HG03378 (cell line): ENCODE measurements at regions not wholly inside any gene's neighbourhood (a gene's known extent, or its start where the extent isn't known, plus 50 kb on each side); places are given as distances from the start of the nearest gene placed in this dataset.
"Not testable (repeated sequence)": the region's sequence is repeated elsewhere in the genome, so short reads cannot be mapped to it uniquely, and the experiment has no call there.

Source experiments
- ATAC-seq: cut with Tn5 transposase; IDR thresholded peaks from one replicate; pipeline ENCODE4 v1.9.1; 2021; ENCODE audit warnings: mild to moderate bottlenecking, moderate library complexity; ENCODE audit not compliant: unreplicated experiment

DNA sequence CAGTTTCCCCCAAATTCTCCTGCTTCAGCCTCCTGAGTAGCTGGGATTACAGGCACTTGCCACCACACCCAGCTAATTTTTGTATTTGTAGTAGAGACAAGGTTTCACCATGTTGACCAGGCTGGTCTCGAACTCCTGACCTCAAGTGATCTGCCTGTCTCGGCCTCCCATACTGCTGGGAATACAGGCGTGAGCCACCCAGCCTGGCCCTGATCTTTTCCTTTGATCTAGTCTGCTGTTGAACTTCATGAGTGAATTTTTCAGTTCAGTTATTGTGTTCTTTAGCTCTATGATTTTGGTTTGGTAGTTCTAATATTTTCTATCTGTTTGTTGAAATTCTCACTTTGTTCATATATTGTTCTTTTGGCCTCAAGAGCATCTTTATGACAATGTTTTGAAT is 83.4 kb upstream of the RAP2C start:
- ATAC-seq: not testable (repeated sequence)

DNA sequence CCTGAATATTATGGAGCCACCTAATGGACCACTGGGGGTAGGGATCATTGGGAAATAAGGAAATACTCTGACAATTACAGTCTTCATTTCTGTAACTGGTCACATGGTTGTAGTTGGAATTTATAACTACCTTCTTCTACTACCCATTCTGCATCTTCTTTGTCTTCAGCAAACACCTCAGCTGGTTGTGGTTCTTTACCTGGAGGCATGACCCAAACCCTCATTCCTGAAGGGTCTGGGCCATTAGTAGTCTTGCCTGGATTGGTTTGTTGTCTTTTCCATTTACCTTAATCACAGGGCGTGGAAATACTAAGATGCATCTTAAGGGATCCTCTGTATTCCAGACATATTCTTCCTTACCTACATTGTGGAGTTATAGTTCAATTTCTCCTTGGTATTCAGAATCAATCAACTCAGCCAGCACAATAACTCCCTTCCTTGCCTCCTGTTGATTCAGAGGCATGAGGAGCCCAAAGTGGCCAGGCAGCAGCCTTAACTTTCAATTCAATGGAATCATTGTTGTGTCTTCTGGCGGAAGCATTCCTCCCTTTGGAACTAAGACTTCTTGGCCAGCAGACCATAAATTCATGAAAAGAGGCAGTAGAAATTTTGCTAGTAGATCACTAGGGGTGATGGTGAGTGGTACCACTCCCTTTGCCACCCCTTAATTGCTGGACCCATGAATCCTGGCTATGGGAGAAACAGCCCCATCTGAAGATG is 75.7 kb upstream of the RAP2C start:
- ATAC-seq: no peak

DNA sequence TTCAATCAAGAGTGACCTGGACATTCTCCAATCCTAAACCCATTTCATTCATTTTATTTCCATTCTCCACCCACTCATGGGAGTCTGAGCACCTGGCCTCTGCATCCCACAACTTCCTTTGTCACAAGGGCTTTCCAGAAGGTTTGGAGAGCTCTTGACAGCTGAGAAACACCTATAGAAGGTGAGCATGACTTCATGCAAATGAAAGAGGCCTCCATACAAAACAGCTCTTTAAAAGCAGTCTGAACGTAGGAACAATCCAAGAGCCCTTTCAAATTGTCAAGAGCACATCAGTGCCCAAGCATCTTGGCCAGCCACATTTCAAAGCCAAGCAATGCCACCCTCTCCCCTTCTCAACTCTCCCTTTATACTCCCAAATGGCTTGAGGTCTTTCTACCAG is 74.9 kb upstream of the RAP2C start:
- no peak for ATAC-seq

DNA sequence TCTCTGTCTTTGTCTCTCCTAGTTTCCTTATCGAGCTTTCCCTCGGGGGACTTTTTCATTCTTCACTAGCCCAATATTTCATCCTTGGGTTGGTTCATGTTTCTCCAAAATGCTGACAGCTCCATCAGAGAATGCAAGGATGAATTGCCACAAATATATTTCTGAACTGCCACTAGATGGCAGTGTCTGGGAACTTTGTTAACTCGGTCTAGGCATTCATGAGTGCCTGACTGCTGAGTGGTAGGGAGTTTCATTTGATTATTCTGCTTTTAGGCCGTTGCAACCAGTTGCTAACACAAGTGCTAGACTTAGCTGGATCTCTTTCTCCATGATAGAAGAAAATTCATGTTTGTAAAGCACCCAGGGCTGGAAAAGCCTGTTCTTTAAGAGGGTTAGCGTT is 73.5 kb upstream of the RAP2C start:
- ATAC-seq: peak; percentile 75

DNA sequence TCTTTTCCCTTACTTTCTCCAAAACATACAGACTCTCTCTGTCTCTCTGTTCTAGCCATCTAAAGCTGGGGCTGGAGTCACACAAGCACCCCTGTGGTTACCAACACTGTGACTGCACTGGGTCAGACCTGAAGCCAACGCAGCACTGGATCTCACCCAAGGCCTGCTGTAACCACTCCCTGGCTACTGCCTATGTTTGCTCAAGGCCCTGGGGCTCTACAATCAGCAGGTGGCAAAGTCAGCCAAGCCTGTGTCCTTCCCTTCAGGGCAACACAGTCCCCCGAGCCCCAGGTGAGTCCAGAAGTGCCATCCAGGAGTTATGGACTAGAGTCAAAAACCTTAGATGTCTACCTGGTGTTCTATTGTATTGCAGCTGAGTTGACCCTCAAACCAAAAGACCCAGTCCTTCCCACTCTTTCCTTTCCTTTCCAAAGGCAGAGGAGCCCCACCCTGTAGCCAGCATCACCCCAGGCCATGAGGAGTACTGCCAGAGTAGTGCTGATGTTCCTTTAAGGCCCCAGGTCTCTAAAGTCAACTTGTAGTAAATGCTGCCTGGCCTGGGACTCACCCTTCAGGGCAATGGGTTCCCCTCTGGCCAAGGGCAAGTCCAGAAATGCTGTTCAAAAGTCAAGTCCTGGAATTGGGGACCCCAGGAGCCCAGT is 58.8 kb upstream of the RAP2C start:
- no peak for ATAC-seq

DNA sequence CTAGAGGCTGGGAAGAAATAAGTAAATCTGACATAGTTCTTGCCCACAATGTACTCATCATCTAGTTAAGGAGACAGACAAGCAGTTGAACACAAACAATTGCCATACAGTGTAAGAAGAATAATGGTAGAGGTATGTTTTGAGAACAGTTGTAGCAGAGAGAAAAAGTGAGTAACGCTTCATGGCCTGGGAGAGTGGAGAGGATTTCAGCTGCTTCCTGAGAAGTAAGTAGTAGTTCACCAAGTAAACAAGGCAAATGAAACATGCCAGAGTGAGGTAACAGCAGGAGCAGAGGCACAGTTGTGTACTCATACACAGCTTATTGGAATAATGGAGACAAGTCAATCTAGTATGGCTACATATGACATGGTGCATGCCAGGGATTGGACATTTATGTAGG is 53.6 kb upstream of the RAP2C start:
- no peak for ATAC-seq

DNA sequence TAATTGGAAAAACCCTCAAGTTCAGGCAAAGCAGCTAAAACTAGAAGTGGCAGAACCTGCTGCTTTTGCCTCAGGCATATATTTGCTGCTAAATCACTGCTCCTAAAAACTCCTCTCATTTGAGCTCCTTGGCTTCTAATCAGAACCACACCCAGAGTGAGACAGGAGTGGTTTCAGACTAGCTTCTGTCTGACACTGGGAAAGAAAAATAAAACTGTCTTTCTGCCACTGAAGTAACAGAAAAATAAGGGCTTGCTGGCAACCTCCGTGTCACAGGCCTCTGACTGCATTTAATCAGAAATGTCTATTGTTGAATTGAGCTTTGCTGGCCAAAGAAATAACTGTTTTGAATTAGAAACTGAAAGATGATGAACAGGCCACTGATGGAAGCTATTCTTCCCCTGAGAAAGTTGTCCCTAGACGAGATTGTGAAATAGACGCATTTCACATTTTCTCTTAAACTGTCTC is 52.1 kb upstream of the RAP2C start:
- ATAC-seq: no peak

DNA sequence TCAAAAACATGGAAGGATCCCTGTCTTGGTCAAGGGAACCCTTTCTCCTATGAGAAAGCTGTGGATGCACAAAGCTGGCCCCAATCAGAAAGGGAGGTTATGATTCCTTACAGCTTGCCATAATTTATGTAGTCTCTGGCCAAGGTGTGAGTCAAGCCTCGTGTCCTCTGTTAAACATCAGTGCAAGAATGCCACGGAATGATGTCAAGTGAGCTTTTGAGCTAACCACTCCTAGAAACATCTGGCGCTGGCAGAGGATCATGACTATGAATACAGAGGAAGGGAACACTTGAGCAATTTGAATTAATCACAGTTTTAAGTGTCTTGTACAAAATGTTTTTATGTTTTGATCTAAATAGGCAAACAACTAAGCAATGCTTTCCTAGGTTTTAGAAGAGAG is 51.5 kb upstream of the RAP2C start:
- ATAC-seq: no peak

DNA sequence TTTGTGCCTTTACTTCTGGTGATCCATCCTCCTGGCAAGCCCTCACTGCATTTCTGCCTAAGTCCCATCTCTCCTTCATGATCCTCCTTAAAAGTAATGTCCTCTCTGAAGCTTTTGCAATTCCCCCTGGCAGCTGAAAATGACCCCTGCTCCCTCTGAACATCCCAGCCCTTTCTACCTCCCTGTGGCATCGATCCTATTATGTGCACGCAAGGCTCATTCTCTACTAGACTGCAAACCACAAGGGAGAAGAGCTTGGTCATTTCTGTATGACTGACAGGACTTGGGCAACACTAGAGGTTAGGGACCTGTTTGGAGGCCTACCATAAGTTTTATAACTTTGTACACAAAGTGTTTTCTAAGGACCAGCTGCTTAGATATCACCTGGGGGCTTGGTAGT is 50.8 kb upstream of the RAP2C start:
- no peak for ATAC-seq
